ENCODE measurements at regions not wholly inside any gene's neighbourhood (a gene's known extent, or its start where the extent isn't known, plus 50 kb on each side); places are given as distances from the start of the nearest gene placed in this dataset.

- no peaks in the 10 kb centered on the region for H3K79me2 ChIP-seq (ENCODE audit: control insufficient read depth in 1 of 2, insufficient read depth in 2 of 2, low read length in 2 of 2)
- H3K23me2 ChIP-seq (ENCODE audit: low read depth, low read length), result no peaks in the 10 kb centered on the region; the same call in 1 of the 2 replicates
- no peak overlapping the region for H3K56ac ChIP-seq (replicated peaks; ENCODE audit: insufficient read length, low read depth, low read length)
- H2BK120ac ChIP-seq (replicated peaks; ENCODE audit: low read depth, low read length), result no peak overlapping the region
- peaks cover 0 to 3% (median 0%) of the 10 kb centered on the region in 4 experiments; a peak in 1 of 7 replicates for H3K4me1 ChIP-seq (replicated peaks in 1 of 4; ENCODE audit: control insufficient read depth in 3 of 4, insufficient read depth in 4 of 4, low read length in 3 of 4)
- no peak overlapping the region for H2BK20ac ChIP-seq (ENCODE audit: low read length)
- H3K36me3 ChIP-seq (ENCODE audit: control insufficient read depth in 2 of 4, insufficient read depth in 4 of 4, low read length in 3 of 4), result no peaks in the 10 kb centered on the region
- no peak overlapping the region for H3K18ac ChIP-seq (ENCODE audit: extremely low read depth, low read length)
- no peak overlapping the region for H3K14ac ChIP-seq (ENCODE audit: insufficient read length)
- ChIA-PET POLR2A (ENCODE audit: partially characterized antibody) (no interaction called here), CTCF (ENCODE audit: partially characterized antibody) (interaction anchor here (1.1 kb wide), 1 partner anchor 9 kb away, joined by 3 read pairs; no protein-coding TSS in a partner anchor)
- H4K8ac ChIP-seq (ENCODE audit: extremely low read depth, insufficient read depth, low read length), result no peak overlapping the region
- FAIRE-seq, result no peak
- no peak for DNase-seq (ENCODE audit: low read depth in 1 of 2, low spot score in 2 of 2)
- H3K4me2 ChIP-seq (ENCODE audit: insufficient read depth in 1 of 2, low read depth in 2 of 2, low read length in 2 of 2), result no peak overlapping the region
- H2BK15ac ChIP-seq (ENCODE audit: low read length), result no peak overlapping the region
- H3K4ac ChIP-seq (replicated peaks; ENCODE audit: insufficient read length, low read depth, low read length), result no peak overlapping the region
- H4K20me1 ChIP-seq (replicated peaks in 1 of 2; ENCODE audit: control insufficient read depth in 1 of 2, insufficient read depth in 2 of 2, low read length in 2 of 2), result no peaks in the 10 kb centered on the region
- no peak overlapping the region for H2AK5ac ChIP-seq (ENCODE audit: low read depth, low read length)
- no peak overlapping the region for H4K5ac ChIP-seq (ENCODE audit: insufficient read length, low read depth, low read length)
- H3K23ac ChIP-seq (ENCODE audit: insufficient read length), result no peak overlapping the region
- no peaks in the 10 kb centered on the region for H3K9me3 ChIP-seq (ENCODE audit: insufficient read depth in 2 of 2, low read depth in 1 of 2, low read length in 1 of 2)
- H3K79me1 ChIP-seq (ENCODE audit: low read depth, low read length), result no peaks in the 10 kb centered on the region
- no peaks in the 10 kb centered on the region for H3K27me3 ChIP-seq (replicated peaks in 1 of 4; ENCODE audit: control insufficient read depth in 3 of 4, extremely low read depth in 1 of 4, insufficient read depth in 3 of 4, low read length in 3 of 4)
- no peak overlapping the region for H2BK5ac ChIP-seq (ENCODE audit: low read depth, low read length)
- no peak overlapping the region for H2AFZ ChIP-seq (ENCODE audit: low read length)
- no peak overlapping the region for H4K91ac ChIP-seq (replicated peaks; ENCODE audit: insufficient read length, low read length)
- no peak overlapping the region for H3K27ac ChIP-seq (ENCODE audit: low read depth, low read length)
- 81% methylated on average over 6 of the region's 6 CpGs; no CpG with 5 or more reads in 1 of the 2 experiments for WGBS, 2 experiments (ENCODE audit: extremely low coverage in 1 of 2, insufficient coverage in 1 of 2, insufficient read length in 1 of 2, insufficient replicate concordance in 2 of 2, low coverage in 1 of 2, low lambda C conversion rate in 2 of 2, missing lambda C conversion rate in 1 of 2)
- H2BK12ac ChIP-seq (ENCODE audit: low read depth, low read length), result no peak overlapping the region
- no peak overlapping the region for H3K4me3 ChIP-seq (ENCODE audit: extremely low read depth in 1 of 4, insufficient read depth in 2 of 4, low read depth in 3 of 4, low read length in 4 of 4)
- no peak overlapping the region for H3K9ac ChIP-seq (replicated peaks in 1 of 4; ENCODE audit: extremely low read depth in 1 of 4, low read depth in 3 of 4, low read length in 3 of 4)
- TF ChIP-seq ZNF274 (IDR thresholded peaks at IDR 0.05; ENCODE audit: borderline replicate concordance, extremely low read depth, low read length) (no peak), CBX8 (IDR thresholded peaks at IDR 0.05; ENCODE audit: borderline replicate concordance, low read depth, low read length) (no peak), KDM5A (IDR thresholded peaks at IDR 0.05; ENCODE audit: low read length) (no peak), SP1 (IDR thresholded peaks at IDR 0.05; ENCODE audit: low read depth, low read length) (no peak), TAF7 (optimal IDR thresholded peaks at IDR 0.05; ENCODE audit: borderline replicate concordance, low read depth, low read length) (no peak), SUZ12 (IDR thresholded peaks at IDR 0.05; ENCODE audit: low read length) (no peak), JUND (IDR thresholded peaks at IDR 0.05; ENCODE audit: low read length) (no peak), SIN3A (conservative IDR thresholded peaks at IDR 0.05 in 1 of 2, IDR thresholded peaks at IDR 0.05 in 1 of 2; ENCODE audit: low read depth in 1 of 2, low read length in 2 of 2) (no peak), JUN (IDR thresholded peaks at IDR 0.05; ENCODE audit: low read depth, low read length) (no peak), ATF2 (IDR thresholded peaks at IDR 0.05; ENCODE audit: low read length) (no peak), HDAC6 (IDR thresholded peaks at IDR 0.05; ENCODE audit: low read depth, low read length) (no peak)
- TF ChIP-seq, protein P1, sequence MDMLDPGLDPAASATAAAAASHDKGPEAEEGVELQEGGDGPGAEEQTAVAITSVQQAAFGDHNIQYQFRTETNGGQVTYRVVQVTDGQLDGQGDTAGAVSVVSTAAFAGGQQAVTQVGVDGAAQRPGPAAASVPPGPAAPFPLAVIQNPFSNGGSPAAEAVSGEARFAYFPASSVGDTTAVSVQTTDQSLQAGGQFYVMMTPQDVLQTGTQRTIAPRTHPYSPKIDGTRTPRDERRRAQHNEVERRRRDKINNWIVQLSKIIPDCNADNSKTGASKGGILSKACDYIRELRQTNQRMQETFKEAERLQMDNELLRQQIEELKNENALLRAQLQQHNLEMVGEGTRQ (IDR thresholded peaks at IDR 0.05; ENCODE audit: low read length), result no peak
These were observed 442.3 kb upstream of the MAP3K7 start for GRCh38 chr6:91029211-91029610.

All from H1 (cell line).